Gastroesophageal sphincter (tissue), 3 donors: ENCODE measurements at regions not wholly inside any gene's neighbourhood (a gene's known extent, or its start where the extent isn't known, plus 50 kb on each side); places are given as distances from the start of the nearest gene placed in this dataset.

Experiments
- CTCF ChIP-seq, 4 experiments: fragments of 200-600 bp in 2 of 4; fragments of 450-650 bp in 2 of 4; sonication (generic) in 1 of 4; IDR thresholded peaks; one replicate each; pipeline ENCODE4 v1.5.1; 2017 to 2019; ENCODE audit warnings: antibody characterized with exemption in 4 of 4, mild to moderate bottlenecking in 2 of 4, moderate library complexity in 2 of 4
- EP300 ChIP-seq: sonication (generic); formaldehyde crosslinking; IDR thresholded peaks from one replicate; pipeline ENCODE4 v1.6.1; 2017; ENCODE audit warnings: antibody characterized with exemption, mild to moderate bottlenecking
- POLR2A ChIP-seq, 2 donors: fragments of 450-650 bp; IDR thresholded peaks; one replicate each; pipeline ENCODE4 v1.6.1; 2017; ENCODE audit warnings: antibody characterized with exemption in 2 of 2, mild to moderate bottlenecking in 2 of 2, moderate library complexity in 1 of 2
- POLR2AphosphoS5 ChIP-seq: sonication (generic); formaldehyde crosslinking; IDR thresholded peaks from one replicate; pipeline ENCODE4 v1.6.1; 2017; ENCODE audit warnings: antibody characterized with exemption

- TF ChIP-seq CTCF (IDR thresholded peaks at IDR 0.05) (no peak), POLR2A (IDR thresholded peaks at IDR 0.05) (no peak), POLR2AphosphoS5 (no peak), EP300 (no peak)
Measured at GRCh38 chr12:61452076-61452475, 808.1 kb upstream of the USP15 start.
